ENCODE measurements at regions not wholly inside any gene's neighbourhood (a gene's known extent, or its start where the extent isn't known, plus 50 kb on each side); places are given as distances from the start of the nearest gene placed in this dataset.

GRCh38 chr4:24010573-24010972 lies 120.7 kb upstream of the PPARGC1A start:
- in situ Hi-C loops (cut with MboI): no loop called here
- Histone ChIP-seq H3K36me3 (ENCODE audit: control insufficient read depth, insufficient read depth, low read length) (no peaks in the 10 kb centered on the region), H3K4me1 (replicated peaks in 1 of 2; ENCODE audit: control insufficient read depth in 2 of 2, insufficient read depth in 2 of 2, low read length in 2 of 2) (no peaks in the 10 kb centered on the region), H3K9me3 (replicated peaks; ENCODE audit: control insufficient read depth, insufficient read depth, low read depth, low read length) (no peaks in the 10 kb centered on the region), H3K4me3 (no peak overlapping the region), H3K79me2 (ENCODE audit: control insufficient read depth, insufficient read depth, low read length) (no peaks in the 10 kb centered on the region), H4K20me1 (replicated peaks; ENCODE audit: control insufficient read depth, insufficient read depth, low read length) (no peaks in the 10 kb centered on the region), H3K9me1 (ENCODE audit: control insufficient read depth, insufficient read depth, low read length) (no peaks in the 10 kb centered on the region), H3K27me3 (ENCODE audit: control insufficient read depth in 2 of 2, insufficient read depth in 2 of 2, low read length in 2 of 2) (no peaks in the 10 kb centered on the region), H2AFZ (ENCODE audit: low read depth, low read length) (no peak overlapping the region), H3K27ac (ENCODE audit: extremely low read depth, low read depth, low read length) (no peak overlapping the region), H3K9ac (ENCODE audit: insufficient read depth in 1 of 2, low read depth in 2 of 2, low read length in 2 of 2) (no peak overlapping the region), H3K4me2 (ENCODE audit: insufficient read depth, low read length) (no peak overlapping the region)
- FAIRE-seq (no peak), ATAC-seq (no peak), DNase-seq (ENCODE audit: extremely low read depth in 1 of 4, low spot score in 3 of 4) (no peak)
- intact Hi-C loops (cut with micrococcal nuclease): no loop called here
- POLR2A ChIA-PET: no interaction called here
- no TSS peak for BruUV-seq (replicated peaks)
- CTCF ChIA-PET (ENCODE audit: low intra/inter-chr PET ratio): no interaction called here
- TF ChIP-seq SRSF7 (optimal IDR thresholded peaks at IDR 0.05; ENCODE audit: low read depth, low read length) (no peak), MYBL2 (IDR thresholded peaks at IDR 0.05; ENCODE audit: low read depth) (no peak), MYBL2 (CRISPR knock-in tag; IDR thresholded peaks at IDR 0.05; ENCODE audit: borderline replicate concordance) (no peak), ZBTB2 (IDR thresholded peaks at IDR 0.05) (no peak), ZNF23 (CRISPR knock-in tag; IDR thresholded peaks at IDR 0.05) (no peak), ILF3 (IDR thresholded peaks at IDR 0.05; ENCODE audit: borderline replicate concordance) (no peak), CC2D1A (IDR thresholded peaks at IDR 0.05) (no peak), C11orf30 (IDR thresholded peaks at IDR 0.05; ENCODE audit: low read depth) (no peak), MITF (IDR thresholded peaks at IDR 0.05) (no peak), HMGXB4 (CRISPR knock-in tag; IDR thresholded peaks at IDR 0.05) (no peak), ZNF3 (CRISPR knock-in tag; IDR thresholded peaks at IDR 0.05) (no peak), GABPB2 (CRISPR knock-in tag; conservative IDR thresholded peaks at IDR 0.05) (no peak), NR0B1 (IDR thresholded peaks at IDR 0.05; ENCODE audit: partially characterized antibody) (no peak), JUN (IDR thresholded peaks at IDR 0.05; ENCODE audit: borderline replicate concordance, low read depth, low read length) (no peak), JUN (CRISPR knock-in tag; IDR thresholded peaks at IDR 0.05; ENCODE audit: borderline replicate concordance) (no peak), PHF8 (IDR thresholded peaks at IDR 0.05; ENCODE audit: borderline replicate concordance, low read length) (no peak), HDAC3 (IDR thresholded peaks at IDR 0.05; ENCODE audit: borderline replicate concordance, partially characterized antibody) (no peak), ZNF24 (IDR thresholded peaks at IDR 0.05) (no peak), CBX5 (IDR thresholded peaks at IDR 0.05; ENCODE audit: borderline replicate concordance, low read depth) (no peak), TBP (optimal IDR thresholded peaks at IDR 0.05; ENCODE audit: low read depth, low read length) (no peak), RBM25 (IDR thresholded peaks at IDR 0.05; ENCODE audit: low read depth, low read length, severe bottlenecking) (no peak)
- WGBS (ENCODE audit: insufficient coverage, low coverage, missing lambda C conversion rate): 2% methylated on average over 3 of the region's 3 CpGs
